ENCODE measurements at regions not wholly inside any gene's neighbourhood (a gene's known extent, or its start where the extent isn't known, plus 50 kb on each side); places are given as distances from the start of the nearest gene placed in this dataset.

DNA sequence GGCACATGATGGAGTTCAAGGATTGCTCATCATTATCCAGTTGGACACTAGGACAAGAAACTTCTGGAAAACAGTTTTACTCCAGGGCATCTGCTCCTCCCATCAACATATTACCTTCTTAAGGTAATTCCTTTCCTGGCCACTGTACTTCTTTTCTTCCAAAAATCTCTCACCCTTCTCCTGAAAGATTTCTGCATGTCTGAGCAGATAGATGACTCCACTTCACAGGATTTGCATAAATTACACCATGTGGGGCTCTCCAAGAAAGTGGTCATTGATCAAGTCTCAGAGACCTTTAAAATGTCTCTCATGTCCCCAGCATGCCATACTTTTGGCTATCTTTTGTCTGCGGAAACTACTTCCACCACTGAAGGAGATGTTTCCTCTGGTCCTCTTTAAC lies 103.2 kb upstream of the TNFAIP3 start (continued):
- no peak for TF ChIP-seq FOSL2 (IDR thresholded peaks at IDR 0.05; ENCODE audit: borderline replicate concordance, low read depth)
- no peak for TF ChIP-seq RXRA (IDR thresholded peaks at IDR 0.05; ENCODE audit: borderline replicate concordance, low read depth)
- TF ChIP-seq, protein P1, sequence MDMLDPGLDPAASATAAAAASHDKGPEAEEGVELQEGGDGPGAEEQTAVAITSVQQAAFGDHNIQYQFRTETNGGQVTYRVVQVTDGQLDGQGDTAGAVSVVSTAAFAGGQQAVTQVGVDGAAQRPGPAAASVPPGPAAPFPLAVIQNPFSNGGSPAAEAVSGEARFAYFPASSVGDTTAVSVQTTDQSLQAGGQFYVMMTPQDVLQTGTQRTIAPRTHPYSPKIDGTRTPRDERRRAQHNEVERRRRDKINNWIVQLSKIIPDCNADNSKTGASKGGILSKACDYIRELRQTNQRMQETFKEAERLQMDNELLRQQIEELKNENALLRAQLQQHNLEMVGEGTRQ (IDR thresholded peaks at IDR 0.05; ENCODE audit: borderline replicate concordance, low read depth, low read length), result no peak
- TF ChIP-seq TCF12 (IDR thresholded peaks at IDR 0.05), result no peak
- TF ChIP-seq TEAD4 (IDR thresholded peaks at IDR 0.05; ENCODE audit: borderline replicate concordance, insufficient read depth), result no peak
- no peak for TF ChIP-seq FOXM1 (IDR thresholded peaks at IDR 0.05; ENCODE audit: low read depth)

DNA sequence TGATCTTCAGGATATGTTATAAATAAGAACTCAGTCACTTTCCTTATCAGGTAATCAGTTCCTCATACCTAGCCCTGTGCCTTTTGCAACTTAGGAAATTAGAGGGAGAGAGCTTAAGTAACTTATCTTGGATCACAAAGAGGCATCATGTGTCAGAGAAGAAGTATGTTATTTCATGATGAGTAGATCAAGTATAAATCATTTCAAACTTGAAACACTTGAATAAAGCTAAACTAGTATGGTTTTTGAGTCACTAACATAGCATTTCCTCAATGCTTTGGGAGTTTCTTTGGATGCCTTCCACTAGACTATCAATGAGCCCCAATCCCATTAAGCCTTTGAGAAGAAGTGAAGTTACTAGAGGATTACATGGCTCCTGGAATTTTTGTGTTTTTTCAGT lies 102.6 kb upstream of the TNFAIP3 start:
- H3K27ac ChIP-seq (ENCODE audit: low read depth in 2 of 2, low read length in 1 of 2), result no peak overlapping the region

DNA sequence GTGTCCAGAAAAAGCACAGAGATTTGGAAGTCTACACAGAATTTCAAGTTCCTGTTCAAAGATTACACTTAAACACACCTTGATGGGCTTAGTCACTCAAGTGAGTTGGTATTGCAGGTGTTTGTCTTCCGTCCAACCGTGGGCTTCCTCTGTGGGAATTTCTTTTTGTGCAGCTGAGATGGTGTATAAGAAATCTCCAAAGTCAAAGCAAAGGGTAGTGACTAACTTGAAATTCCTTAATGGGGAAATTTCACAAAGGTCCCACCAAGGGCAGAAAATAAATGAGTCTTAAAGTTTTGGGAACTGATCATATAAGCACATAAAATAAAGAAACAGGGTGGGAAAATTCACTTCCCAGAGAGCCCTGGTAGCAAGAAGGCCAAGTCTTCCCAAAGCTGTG lies 102.0 kb upstream of the TNFAIP3 start:
- H3K9ac ChIP-seq, result no peak overlapping the region
- WGBS (ENCODE audit: low lambda C conversion rate), result 5% methylated on average over 2 of the region's 2 CpGs
- H3K36me3 ChIP-seq (replicated peaks in 1 of 2; ENCODE audit: control insufficient read depth in 1 of 2, insufficient read depth in 2 of 2, low read length in 1 of 2), result no peaks in the 10 kb centered on the region
- no peaks in the 10 kb centered on the region for H3K79me2 ChIP-seq (ENCODE audit: insufficient read depth)
- no peaks in the 10 kb centered on the region for H3K9me2 ChIP-seq
- H3K4me2 ChIP-seq, result no peak overlapping the region
- no peaks in the 10 kb centered on the region for H4K20me1 ChIP-seq (ENCODE audit: insufficient read depth)
- TF ChIP-seq EP300 (IDR thresholded peaks at IDR 0.05; ENCODE audit: borderline replicate concordance in 1 of 2, low read depth in 1 of 2, low read length in 1 of 2) (no peak), MXI1 (IDR thresholded peaks at IDR 0.05; ENCODE audit: low read depth, low read length) (no peak), RFX5 (IDR thresholded peaks at IDR 0.05; ENCODE audit: low read length) (no peak), RXRA (IDR thresholded peaks at IDR 0.05; ENCODE audit: borderline replicate concordance, low read depth) (no peak), CHD2 (IDR thresholded peaks at IDR 0.05; ENCODE audit: low read length, partially characterized antibody) (no peak)
- TF ChIP-seq, protein P2, sequence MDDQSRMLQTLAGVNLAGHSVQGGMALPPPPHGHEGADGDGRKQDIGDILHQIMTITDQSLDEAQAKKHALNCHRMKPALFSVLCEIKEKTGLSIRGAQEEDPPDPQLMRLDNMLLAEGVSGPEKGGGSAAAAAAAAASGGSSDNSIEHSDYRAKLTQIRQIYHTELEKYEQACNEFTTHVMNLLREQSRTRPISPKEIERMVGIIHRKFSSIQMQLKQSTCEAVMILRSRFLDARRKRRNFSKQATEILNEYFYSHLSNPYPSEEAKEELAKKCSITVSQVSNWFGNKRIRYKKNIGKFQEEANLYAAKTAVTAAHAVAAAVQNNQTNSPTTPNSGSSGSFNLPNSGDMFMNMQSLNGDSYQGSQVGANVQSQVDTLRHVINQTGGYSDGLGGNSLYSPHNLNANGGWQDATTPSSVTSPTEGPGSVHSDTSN (IDR thresholded peaks at IDR 0.05), result no peak
- no peak overlapping the region for H3K27ac ChIP-seq (ENCODE audit: low read depth in 2 of 2, low read length in 1 of 2)
- no peaks in the 10 kb centered on the region for H3F3A ChIP-seq (replicated peaks; ENCODE audit: insufficient read depth)
- no peak overlapping the region for H2AFZ ChIP-seq (ENCODE audit: low read depth)
- ChIA-PET POLR2A (no interaction called here), CTCF (no interaction called here)
- no peak for DNase-seq
- H3K4me3 ChIP-seq (ENCODE audit: low read depth in 2 of 2, low read length in 1 of 2), result no peak overlapping the region
- H3K27me3 ChIP-seq (ENCODE audit: insufficient read depth), result no peaks in the 10 kb centered on the region
- H3K9me3 ChIP-seq, result no peaks in the 10 kb centered on the region
- H3K4me1 ChIP-seq (ENCODE audit: control insufficient read depth in 1 of 2, insufficient read depth in 2 of 2, low read depth in 1 of 2, low read length in 1 of 2), result no peaks in the 10 kb centered on the region

More for the DNA sequence above, 102.6 kb upstream of the TNFAIP3 start:
- Histone ChIP-seq H3K9me2 (no peaks in the 10 kb centered on the region), H4K20me1 (ENCODE audit: insufficient read depth) (no peaks in the 10 kb centered on the region), H3K9me3 (no peaks in the 10 kb centered on the region), H3K4me1 (ENCODE audit: control insufficient read depth in 1 of 2, insufficient read depth in 2 of 2, low read depth in 1 of 2, low read length in 1 of 2) (no peaks in the 10 kb centered on the region), H3K79me2 (ENCODE audit: insufficient read depth) (no peaks in the 10 kb centered on the region), H3F3A (replicated peaks; ENCODE audit: insufficient read depth) (no peaks in the 10 kb centered on the region), H3K9ac (no peak overlapping the region), H3K4me3 (ENCODE audit: low read depth in 2 of 2, low read length in 1 of 2) (no peak overlapping the region), H2AFZ (ENCODE audit: low read depth) (no peak overlapping the region), H3K4me2 (no peak overlapping the region), H3K36me3 (replicated peaks in 1 of 2; ENCODE audit: control insufficient read depth in 1 of 2, insufficient read depth in 2 of 2, low read length in 1 of 2) (no peaks in the 10 kb centered on the region), H3K27me3 (ENCODE audit: insufficient read depth) (no peaks in the 10 kb centered on the region)
- ChIA-PET POLR2A (no interaction called here), CTCF (no interaction called here)
- TF ChIP-seq JUND (IDR thresholded peaks at IDR 0.05), result no peak
- TF ChIP-seq, protein P3, sequence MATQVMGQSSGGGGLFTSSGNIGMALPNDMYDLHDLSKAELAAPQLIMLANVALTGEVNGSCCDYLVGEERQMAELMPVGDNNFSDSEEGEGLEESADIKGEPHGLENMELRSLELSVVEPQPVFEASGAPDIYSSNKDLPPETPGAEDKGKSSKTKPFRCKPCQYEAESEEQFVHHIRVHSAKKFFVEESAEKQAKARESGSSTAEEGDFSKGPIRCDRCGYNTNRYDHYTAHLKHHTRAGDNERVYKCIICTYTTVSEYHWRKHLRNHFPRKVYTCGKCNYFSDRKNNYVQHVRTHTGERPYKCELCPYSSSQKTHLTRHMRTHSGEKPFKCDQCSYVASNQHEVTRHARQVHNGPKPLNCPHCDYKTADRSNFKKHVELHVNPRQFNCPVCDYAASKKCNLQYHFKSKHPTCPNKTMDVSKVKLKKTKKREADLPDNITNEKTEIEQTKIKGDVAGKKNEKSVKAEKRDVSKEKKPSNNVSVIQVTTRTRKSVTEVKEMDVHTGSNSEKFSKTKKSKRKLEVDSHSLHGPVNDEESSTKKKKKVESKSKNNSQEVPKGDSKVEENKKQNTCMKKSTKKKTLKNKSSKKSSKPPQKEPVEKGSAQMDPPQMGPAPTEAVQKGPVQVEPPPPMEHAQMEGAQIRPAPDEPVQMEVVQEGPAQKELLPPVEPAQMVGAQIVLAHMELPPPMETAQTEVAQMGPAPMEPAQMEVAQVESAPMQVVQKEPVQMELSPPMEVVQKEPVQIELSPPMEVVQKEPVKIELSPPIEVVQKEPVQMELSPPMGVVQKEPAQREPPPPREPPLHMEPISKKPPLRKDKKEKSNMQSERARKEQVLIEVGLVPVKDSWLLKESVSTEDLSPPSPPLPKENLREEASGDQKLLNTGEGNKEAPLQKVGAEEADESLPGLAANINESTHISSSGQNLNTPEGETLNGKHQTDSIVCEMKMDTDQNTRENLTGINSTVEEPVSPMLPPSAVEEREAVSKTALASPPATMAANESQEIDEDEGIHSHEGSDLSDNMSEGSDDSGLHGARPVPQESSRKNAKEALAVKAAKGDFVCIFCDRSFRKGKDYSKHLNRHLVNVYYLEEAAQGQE (IDR thresholded peaks at IDR 0.05; ENCODE audit: low read depth, low read length), result no peak
- no peak for DNase-seq

Data from SK-N-SH (cell line).